H1 (cell line): ENCODE measurements at regions not wholly inside any gene's neighbourhood (a gene's known extent, or its start where the extent isn't known, plus 50 kb on each side); places are given as distances from the start of the nearest gene placed in this dataset.

Experiments used
- CTCF ChIA-PET: fragments of 300-600 bp; sonication (Branson Sonifier 250); formaldehyde crosslinking; loops from one replicate; lab custom pipeline; 2021; ENCODE audit not compliant: partially characterized antibody; lab: Charles Lee
- POLR2A ChIA-PET: fragments of 300-600 bp; sonication (Branson Sonifier 250); formaldehyde crosslinking; loops from one replicate; lab custom pipeline; 2021; ENCODE audit warnings: inconsistent platforms; ENCODE audit not compliant: partially characterized antibody; lab: Charles Lee
- DNase-seq, 2 experiments: peaks; one replicate each; pipeline versions ENCODE4 v3.0.0 to v3.0.0-alpha.2; 2010 to 2022; ENCODE audit warnings: low spot score in 2 of 2, low read depth in 1 of 2, mixed read lengths in 1 of 2
- FAIRE-seq: peaks from 2 replicates; lab custom pipeline; 2011; peaks lifted over from hg19 to GRCh38; lab: Jason Lieb, UNC
- H2AFZ ChIP-seq: 2 replicates; pipeline ENCODE4 v1.8.1; 2012; ENCODE audit warnings: low read length, inconsistent platforms
- H2AK5ac ChIP-seq: 2 replicates; pipeline ENCODE4 v1.6.1; 2013; ENCODE audit warnings: low read depth, low read length
- H2BK120ac ChIP-seq: replicated peaks from 2 replicates; pipeline ENCODE3; 2013; ENCODE audit warnings: low read depth, low read length, inconsistent platforms
- H2BK12ac ChIP-seq: 2 replicates; pipeline ENCODE4 v1.6.1; 2013; ENCODE audit warnings: low read depth, low read length
- H2BK15ac ChIP-seq: 2 replicates; pipeline ENCODE4 v1.6.1; 2013; ENCODE audit warnings: low read length
- H2BK20ac ChIP-seq: 2 replicates; pipeline ENCODE4 v1.6.1; 2013; ENCODE audit warnings: low read length
- H2BK5ac ChIP-seq: 2 replicates; pipeline ENCODE4 v1.6.1; 2013; ENCODE audit warnings: low read depth, low read length
- H3K14ac ChIP-seq: 2 replicates; pipeline ENCODE4 v1.6.1; 2013; ENCODE audit warnings: inconsistent platforms; ENCODE audit not compliant: insufficient read length
- H3K18ac ChIP-seq: 2 replicates; pipeline ENCODE4 v1.6.1; 2013; ENCODE audit warnings: low read length; ENCODE audit errors: extremely low read depth
- H3K23ac ChIP-seq: 2 replicates; pipeline ENCODE4 v1.6.1; 2013; ENCODE audit warnings: inconsistent platforms; ENCODE audit not compliant: insufficient read length
- H3K23me2 ChIP-seq: 2 replicates; pipeline ENCODE4 v1.6.1; 2013; ENCODE audit warnings: low read depth, low read length
- H3K27ac ChIP-seq: 2 replicates; pipeline ENCODE4 v1.6.1; 2011; ENCODE audit warnings: low read depth, low read length, inconsistent platforms
- H3K27me3 ChIP-seq, 4 experiments: replicated peaks in 1 of 4; 1 replicate in 1 of 4; 2 replicates in 3 of 4; pipeline versions ENCODE4 v1.6.1 to v1.8.1; 2011 to 2013; ENCODE audit warnings: low read length in 3 of 4, mild to moderate bottlenecking in 3 of 4, inconsistent platforms in 2 of 4, mixed read lengths in 2 of 4, moderate library complexity in 1 of 4; ENCODE audit not compliant: control insufficient read depth in 3 of 4, insufficient read depth in 3 of 4; ENCODE audit errors: extremely low read depth in 1 of 4
- H3K36me3 ChIP-seq, 4 experiments: 2 replicates each; pipeline versions ENCODE4 v1.6.1 to v1.8.1; 2011 to 2013; ENCODE audit warnings: mild to moderate bottlenecking in 4 of 4, low read length in 3 of 4, moderate library complexity in 2 of 4, control low read depth in 1 of 4, inconsistent platforms in 1 of 4; ENCODE audit not compliant: insufficient read depth in 4 of 4, control insufficient read depth in 2 of 4
- H3K4ac ChIP-seq: replicated peaks from 2 replicates; pipeline ENCODE3; 2013; ENCODE audit warnings: low read length, low read depth, mixed read lengths, inconsistent platforms; ENCODE audit not compliant: insufficient read length
- H3K4me1 ChIP-seq, 4 experiments: replicated peaks in 1 of 4; 1 replicate in 1 of 4; 2 replicates in 3 of 4; pipeline versions ENCODE4 v1.6.1 to v1.8.1; 2011 to 2013; ENCODE audit warnings: low read length in 3 of 4, inconsistent platforms in 2 of 4, mixed read lengths in 1 of 4; ENCODE audit not compliant: insufficient read depth in 4 of 4, control insufficient read depth in 3 of 4
- H3K4me2 ChIP-seq, 2 experiments: 2 replicates each; pipeline versions ENCODE4 v1.6.1 to v1.8.1; 2011 to 2013; ENCODE audit warnings: low read depth in 2 of 2, low read length in 2 of 2, control low read depth in 1 of 2, inconsistent platforms in 1 of 2, mild to moderate bottlenecking in 1 of 2; ENCODE audit not compliant: insufficient read depth in 1 of 2
- H3K4me3 ChIP-seq, 4 experiments: fragments of 200-600, 300-600 bp in 1 of 4; sonication (generic), shearing (Covaris generic), sonication (Bioruptor Twin) in 1 of 4; 2 replicates each; pipeline versions ENCODE4 v1.5.1 to v1.8.1; 2011 to 2016; ENCODE audit warnings: low read length in 4 of 4, low read depth in 3 of 4, control low read depth in 2 of 4, inconsistent platforms in 2 of 4, mild to moderate bottlenecking in 2 of 4, mixed read lengths in 1 of 4, moderate library complexity in 1 of 4; ENCODE audit not compliant: insufficient read depth in 2 of 4; ENCODE audit errors: extremely low read depth in 1 of 4
- H3K56ac ChIP-seq: replicated peaks from 2 replicates; pipeline ENCODE3; 2013; ENCODE audit warnings: low read depth, mild to moderate bottlenecking, mixed read lengths, low read length, inconsistent platforms; ENCODE audit not compliant: insufficient read length
- H3K79me1 ChIP-seq: 2 replicates; pipeline ENCODE4 v1.6.1; 2013; ENCODE audit warnings: low read depth, low read length, control low read depth
- H3K79me2 ChIP-seq, 2 experiments: 2 replicates each; pipeline versions ENCODE4 v1.6.1 to v1.8.1; 2012 to 2013; ENCODE audit warnings: low read length in 2 of 2, mild to moderate bottlenecking in 2 of 2, inconsistent platforms in 1 of 2; ENCODE audit not compliant: insufficient read depth in 2 of 2, control insufficient read depth in 1 of 2
- H3K9ac ChIP-seq, 4 experiments: replicated peaks in 1 of 4; 1 replicate in 1 of 4; 2 replicates in 3 of 4; pipeline versions ENCODE4 v1.6.1 to v1.8.1; 2011 to 2013; ENCODE audit warnings: low read depth in 3 of 4, low read length in 3 of 4, control low read depth in 2 of 4, mild to moderate bottlenecking in 2 of 4, moderate library complexity in 2 of 4, inconsistent platforms in 1 of 4; ENCODE audit errors: extremely low read depth in 1 of 4
- H3K9me3 ChIP-seq, 2 experiments: 2 replicates each; pipeline versions ENCODE4 v1.6.1 to v1.8.1; 2012 to 2013; ENCODE audit warnings: mild to moderate bottlenecking in 2 of 2, moderate library complexity in 2 of 2, control low read depth in 1 of 2, inconsistent platforms in 1 of 2, low read depth in 1 of 2, low read length in 1 of 2, mixed read lengths in 1 of 2; ENCODE audit not compliant: insufficient read depth in 2 of 2
- H4K20me1 ChIP-seq, 2 experiments: replicated peaks in 1 of 2; 2 replicates each; pipeline versions ENCODE3 to v1.8.1; 2011 to 2013; ENCODE audit warnings: inconsistent platforms in 2 of 2, low read length in 2 of 2, mild to moderate bottlenecking in 1 of 2; ENCODE audit not compliant: insufficient read depth in 2 of 2, control insufficient read depth in 1 of 2
- H4K5ac ChIP-seq: 2 replicates; pipeline ENCODE4 v1.6.1; 2013; ENCODE audit warnings: low read length, low read depth, mixed read lengths, inconsistent platforms; ENCODE audit not compliant: insufficient read length
- H4K8ac ChIP-seq: 2 replicates; pipeline ENCODE4 v1.8.0; 2013; ENCODE audit warnings: mild to moderate bottlenecking, moderate library complexity, low read length, inconsistent platforms; ENCODE audit not compliant: insufficient read depth; ENCODE audit errors: extremely low read depth
- H4K91ac ChIP-seq: replicated peaks from 2 replicates; pipeline ENCODE3; 2013; ENCODE audit warnings: low read length, mixed read lengths, inconsistent platforms; ENCODE audit not compliant: insufficient read length
- CHD2 ChIP-seq: IDR thresholded peaks from 2 replicates; pipeline ENCODE4 v1.6.1; 2012; ENCODE audit warnings: low read length, improper control_type of control experiment
- SIN3A ChIP-seq, 2 experiments: IDR thresholded peaks in 1 of 2; conservative IDR thresholded peaks in 1 of 2; 2 replicates each; pipeline ENCODE4 v1.6.1; 2011 to 2012; ENCODE audit warnings: low read length in 2 of 2, improper control_type of control experiment in 1 of 2, low read depth in 1 of 2, mild to moderate bottlenecking in 1 of 2
- SP4 ChIP-seq: IDR thresholded peaks from 2 replicates; pipeline ENCODE4 v1.6.1; 2012; ENCODE audit warnings: low read length, inconsistent platforms
- TBP ChIP-seq: IDR thresholded peaks from 2 replicates; pipeline ENCODE4 v1.6.1; 2011; ENCODE audit warnings: low read depth, low read length, improper control_type of control experiment
- WGBS, 2 experiments: shearing (Covaris generic) in 1 of 2; methylation state at CpG; one replicate each; pipeline versions ENCODE4 v1.1.6 to v1.1.7; 2013 to 2015; ENCODE audit warnings: low lambda C conversion rate in 2 of 2, mixed read lengths in 2 of 2, inconsistent platforms in 1 of 2, low coverage in 1 of 2, missing lambda C conversion rate in 1 of 2; ENCODE audit not compliant: insufficient replicate concordance in 2 of 2, insufficient coverage in 1 of 2, insufficient read length in 1 of 2; ENCODE audit errors: extremely low coverage in 1 of 2, missing lambda C conversion rate in 1 of 2; 5-methylcytosine and 5-hydroxymethylcytosine counted together

DNA sequence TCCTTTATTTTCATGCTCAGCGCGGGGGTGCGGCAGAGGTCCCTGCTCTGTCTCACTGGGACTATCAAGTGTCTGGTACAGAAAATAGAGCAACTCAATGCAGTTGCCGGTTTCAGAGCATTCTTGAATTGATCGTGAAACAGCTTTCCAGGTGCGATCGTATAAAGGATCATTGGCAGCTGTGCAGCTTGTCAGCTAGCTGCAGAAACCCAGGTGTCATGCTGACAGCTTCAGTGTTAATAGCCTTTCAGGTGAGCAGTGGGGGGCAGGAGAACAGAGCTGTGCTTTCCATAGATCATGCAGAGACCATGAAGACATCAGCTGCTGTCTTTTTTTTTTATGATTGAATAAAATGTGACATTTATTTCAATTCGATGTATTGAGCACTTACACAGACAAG is 583.9 kb downstream of the NLGN4X start:
- Histone ChIP-seq H2BK15ac (no peak overlapping the region), H3K14ac (no peak overlapping the region), H4K5ac (no peak overlapping the region), H2BK5ac (no peak overlapping the region), H3K9ac (no peak overlapping the region), H2AFZ (no peak overlapping the region), H3K9me3 (no peaks in the 10 kb centered on the region), H3K23ac (no peak overlapping the region), H3K18ac (no peak overlapping the region), H2BK120ac (no peak overlapping the region), H3K27ac (no peak overlapping the region), H3K27me3 (no peaks in the 10 kb centered on the region), H3K79me1 (no peaks in the 10 kb centered on the region), H3K56ac (no peak overlapping the region), H3K23me2 (peaks cover 2% of the 10 kb centered on the region; the same call in 1 of the 2 replicates), H2AK5ac (no peak overlapping the region), H3K4me1 (peaks cover 0 to 20% (median 0%) of the 10 kb centered on the region in 4 experiments; a peak in 3 of 7 replicates), H4K8ac (no peak overlapping the region), H4K20me1 (no peaks in the 10 kb centered on the region), H2BK12ac (no peak overlapping the region), H3K4me3 (no peak overlapping the region), H3K4me2 (peak overlapping the region; percentile 36 to 43; a peak in 2 of 4 replicates), H2BK20ac (no peak overlapping the region), H4K91ac (no peak overlapping the region), H3K79me2 (no peaks in the 10 kb centered on the region), H3K4ac (no peak overlapping the region), H3K36me3 (no peaks in the 10 kb centered on the region)
- peak; percentile 92 for FAIRE-seq
- peak in 1 of 2 experiments; percentile 82; a peak in 2 of 4 replicates for TF ChIP-seq SIN3A (conservative IDR thresholded peaks at IDR 0.05 in 1 of 2, IDR thresholded peaks at IDR 0.05 in 1 of 2; ENCODE audit: low read depth in 1 of 2, low read length in 2 of 2)
- no peak for TF ChIP-seq CHD2
- no peak for TF ChIP-seq TBP
- TF ChIP-seq SP4, result no peak
- 39% methylated on average over 7 of the region's 8 CpGs; no CpG with 5 or more reads in 1 of the 2 experiments for WGBS, 2 experiments
- DNase-seq, result no peak
- CTCF ChIA-PET, result no interaction called here
- POLR2A ChIA-PET, result interaction anchor here (0.6 kb wide), 1 partner anchor 535 kb away, joined by 6 read pairs; no protein-coding TSS in a partner anchor
